ENCODE measurements at regions not wholly inside any gene's neighbourhood (a gene's known extent, or its start where the extent isn't known, plus 50 kb on each side); places are given as distances from the start of the nearest gene placed in this dataset.

GRCh38 chr2:204219196-204219595 lies 282.6 kb downstream of the ICOS start:
- H3K27ac Mint-ChIP-seq = no peak overlapping the region
- H3K4me1 Mint-ChIP-seq (ENCODE audit: low read depth) = no peaks in the 10 kb centered on the region
- H3K27me3 Mint-ChIP-seq (ENCODE audit: low read depth) = peaks cover 3% of the 10 kb centered on the region
- H3K9me3 Mint-ChIP-seq = peaks cover 4% of the 10 kb centered on the region
- no peaks in the 10 kb centered on the region for H3K36me3 Mint-ChIP-seq (ENCODE audit: low read depth)
- no peak overlapping the region for H3K4me3 Mint-ChIP-seq

- Mint-ChIP-seq H3K36me3 (ENCODE audit: low read depth) (no peaks in the 10 kb centered on the region), H3K4me3 (no peak overlapping the region), H3K27ac (no peak overlapping the region), H3K4me1 (ENCODE audit: low read depth) (no peaks in the 10 kb centered on the region), H3K27me3 (ENCODE audit: low read depth) (peaks cover 3% of the 10 kb centered on the region), H3K9me3 (no peaks in the 10 kb centered on the region)
Observed at GRCh38 chr2:204220896-204221295, 284.3 kb downstream of the ICOS start.

GRCh38 chr2:204223046-204223445 lies 286.5 kb downstream of the ICOS start:
- H3K4me1 Mint-ChIP-seq (ENCODE audit: low read depth) = no peaks in the 10 kb centered on the region
- no peak overlapping the region for H3K27ac Mint-ChIP-seq
- peaks cover 16% of the 10 kb centered on the region for H3K27me3 Mint-ChIP-seq (ENCODE audit: low read depth)
- no peaks in the 10 kb centered on the region for H3K9me3 Mint-ChIP-seq
- no peaks in the 10 kb centered on the region for H3K36me3 Mint-ChIP-seq (ENCODE audit: low read depth)
- H3K4me3 Mint-ChIP-seq = no peak overlapping the region

- H3K27me3 Mint-ChIP-seq (ENCODE audit: low read depth) = peaks cover 20% of the 10 kb centered on the region
Observed at GRCh38 chr2:204223544-204223943, 287.0 kb downstream of the ICOS start.

GRCh38 chr2:204225671-204226073 lies 289.1 kb downstream of the ICOS start:
- Mint-ChIP-seq H3K4me1 (ENCODE audit: low read depth) (no peaks in the 10 kb centered on the region), H3K27ac (no peak overlapping the region), H3K27me3 (ENCODE audit: low read depth) (peaks cover 35% of the 10 kb centered on the region)

More at GRCh38 chr2:204223544-204223943, 287.0 kb downstream of the ICOS start:
- H3K4me3 Mint-ChIP-seq = no peak overlapping the region
- H3K9me3 Mint-ChIP-seq = no peaks in the 10 kb centered on the region
- H3K4me1 Mint-ChIP-seq (ENCODE audit: low read depth) = no peaks in the 10 kb centered on the region
- H3K36me3 Mint-ChIP-seq (ENCODE audit: low read depth) = no peaks in the 10 kb centered on the region
- no peak overlapping the region for H3K27ac Mint-ChIP-seq

GRCh38 chr2:204226305-204226880 lies 289.8 kb downstream of the ICOS start:
- Mint-ChIP-seq H3K4me3 (no peak overlapping the region), H3K9me3 (no peaks in the 10 kb centered on the region), H3K27me3 (ENCODE audit: low read depth) (peaks cover 35% of the 10 kb centered on the region), H3K36me3 (ENCODE audit: low read depth) (no peaks in the 10 kb centered on the region), H3K4me1 (ENCODE audit: low read depth) (no peaks in the 10 kb centered on the region), H3K27ac (no peak overlapping the region)

More at GRCh38 chr2:204225671-204226073, 289.1 kb downstream of the ICOS start:
- Mint-ChIP-seq H3K9me3 (no peaks in the 10 kb centered on the region), H3K36me3 (ENCODE audit: low read depth) (no peaks in the 10 kb centered on the region), H3K4me3 (no peak overlapping the region)

GRCh38 chr2:204228169-204228886 lies 291.8 kb downstream of the ICOS start:
- Mint-ChIP-seq H3K4me3 (no peak overlapping the region), H3K9me3 (no peaks in the 10 kb centered on the region), H3K4me1 (ENCODE audit: low read depth) (no peaks in the 10 kb centered on the region), H3K27me3 (ENCODE audit: low read depth) (peaks cover 41% of the 10 kb centered on the region), H3K27ac (no peak overlapping the region), H3K36me3 (ENCODE audit: low read depth) (no peaks in the 10 kb centered on the region)

- Mint-ChIP-seq H3K4me1 (ENCODE audit: low read depth) (no peaks in the 10 kb centered on the region), H3K36me3 (ENCODE audit: low read depth) (no peaks in the 10 kb centered on the region), H3K9me3 (no peaks in the 10 kb centered on the region), H3K27me3 (ENCODE audit: low read depth) (peaks cover 26% of the 10 kb centered on the region), H3K4me3 (no peak overlapping the region), H3K27ac (no peak overlapping the region)
Observed at GRCh38 chr2:204234248-204234647, 297.7 kb downstream of the ICOS start.

- no peaks in the 10 kb centered on the region for H3K4me1 Mint-ChIP-seq (ENCODE audit: low read depth)
- H3K36me3 Mint-ChIP-seq (ENCODE audit: low read depth) = no peaks in the 10 kb centered on the region
- no peaks in the 10 kb centered on the region for H3K9me3 Mint-ChIP-seq
- peaks cover 23% of the 10 kb centered on the region for H3K27me3 Mint-ChIP-seq (ENCODE audit: low read depth)
- no peak overlapping the region for H3K27ac Mint-ChIP-seq
- no peak overlapping the region for H3K4me3 Mint-ChIP-seq
Observed at GRCh38 chr2:204234879-204235278, 298.3 kb downstream of the ICOS start.

- peaks cover 13% of the 10 kb centered on the region for H3K27me3 Mint-ChIP-seq (ENCODE audit: low read depth)
- H3K27ac Mint-ChIP-seq = no peak overlapping the region
- no peaks in the 10 kb centered on the region for H3K9me3 Mint-ChIP-seq
Observed at GRCh38 chr2:204237416-204237815, 300.9 kb downstream of the ICOS start.

GRCh38 chr2:204239411-204240165 lies 303.0 kb downstream of the ICOS start:
- no peaks in the 10 kb centered on the region for H3K9me3 Mint-ChIP-seq
- peaks cover 12% of the 10 kb centered on the region for H3K27me3 Mint-ChIP-seq (ENCODE audit: low read depth)
- H3K36me3 Mint-ChIP-seq (ENCODE audit: low read depth) = no peaks in the 10 kb centered on the region
- peaks cover 6% of the 10 kb centered on the region for H3K4me1 Mint-ChIP-seq (ENCODE audit: low read depth)
- H3K27ac Mint-ChIP-seq = no peak overlapping the region
- H3K4me3 Mint-ChIP-seq = no peak overlapping the region

More at GRCh38 chr2:204237416-204237815, 300.9 kb downstream of the ICOS start:
- Mint-ChIP-seq H3K36me3 (ENCODE audit: low read depth) (no peaks in the 10 kb centered on the region), H3K4me3 (no peak overlapping the region), H3K4me1 (ENCODE audit: low read depth) (no peaks in the 10 kb centered on the region)

GRCh38 chr2:204240961-204241360 lies 304.3 kb upstream of the PARD3B start:
- Mint-ChIP-seq H3K4me3 (no peak overlapping the region), H3K27me3 (ENCODE audit: low read depth) (peaks cover 12% of the 10 kb centered on the region), H3K9me3 (no peaks in the 10 kb centered on the region), H3K36me3 (ENCODE audit: low read depth) (peaks cover 1% of the 10 kb centered on the region), H3K27ac (no peak overlapping the region), H3K4me1 (ENCODE audit: low read depth) (peaks cover 6% of the 10 kb centered on the region)

- Mint-ChIP-seq H3K9me3 (no peaks in the 10 kb centered on the region), H3K4me3 (no peak overlapping the region), H3K4me1 (ENCODE audit: low read depth) (no peaks in the 10 kb centered on the region), H3K36me3 (ENCODE audit: low read depth) (peaks cover 1% of the 10 kb centered on the region), H3K27ac (no peak overlapping the region), H3K27me3 (ENCODE audit: low read depth) (peaks cover 20% of the 10 kb centered on the region)
Observed at GRCh38 chr2:204249437-204249836, 295.8 kb upstream of the PARD3B start.

GRCh38 chr2:204250692-204251091 lies 294.6 kb upstream of the PARD3B start:
- H3K36me3 Mint-ChIP-seq (ENCODE audit: low read depth) = no peaks in the 10 kb centered on the region
- H3K27me3 Mint-ChIP-seq (ENCODE audit: low read depth) = peaks cover 20% of the 10 kb centered on the region
- no peak overlapping the region for H3K27ac Mint-ChIP-seq

More at GRCh38 chr2:204250692-204251091, 294.6 kb upstream of the PARD3B start:
- Mint-ChIP-seq H3K4me3 (no peak overlapping the region), H3K4me1 (ENCODE audit: low read depth) (no peaks in the 10 kb centered on the region), H3K9me3 (no peaks in the 10 kb centered on the region)

All from T-helper 1 cell treated with Interleukin-12 subunit alpha and Interleukin-12 subunit beta and Interleukin-4 antibody, amounts not matched to agents 30 μg/mL and 1 μg/mL, for 36 hours (primary cell).